Sigmoid colon (tissue), 6 donors: ENCODE measurements at regions not wholly inside any gene's neighbourhood (a gene's known extent, or its start where the extent isn't known, plus 50 kb on each side); places are given as distances from the start of the nearest gene placed in this dataset.

Experiments
- DNase-seq: peaks from one replicate; pipeline ENCODE4 v3.0.0-alpha.2; 2019
- H3K27ac ChIP-seq, 4 donors: fragments of 200-600 bp; sonication (generic); one replicate each; pipeline ENCODE4 v1.5.1; 2016 to 2019; ENCODE audit warnings: mild to moderate bottlenecking in 1 of 4
- H3K27me3 ChIP-seq, 3 donors: fragments of 200-600 bp; sonication (generic); one replicate each; pipeline ENCODE4 v1.5.1; 2019; ENCODE audit warnings: mild to moderate bottlenecking in 1 of 3
- H3K36me3 ChIP-seq, 4 donors: fragments of 200-600 bp; sonication (generic); one replicate each; pipeline ENCODE4 v1.5.1; 2016 to 2019
- H3K4me1 ChIP-seq, 4 donors: fragments of 200-600 bp; sonication (generic); one replicate each; pipeline ENCODE4 v1.5.1; 2017 to 2019
- H3K4me3 ChIP-seq, 4 donors: fragments of 200-600 bp; sonication (generic); one replicate each; pipeline ENCODE4 v1.5.1; 2017 to 2019; ENCODE audit warnings: mild to moderate bottlenecking in 2 of 4, moderate library complexity in 1 of 4
- H3K9me3 ChIP-seq, 4 donors: fragments of 200-600 bp in 3 of 4; sonication (generic) in 3 of 4; one replicate each; pipeline versions ENCODE4 v1.5.1 to v1.6.1; 2013 to 2019
- CTCF ChIP-seq, 4 experiments: fragments of 450-650 bp in 3 of 4; fragments of 200-600 bp in 1 of 4; IDR thresholded peaks; one replicate each; pipeline ENCODE4 v1.5.1; 2016 to 2019; ENCODE audit warnings: antibody characterized with exemption in 4 of 4, mild to moderate bottlenecking in 3 of 4, moderate library complexity in 2 of 4
- EP300 ChIP-seq, 4 donors: sonication (generic); formaldehyde crosslinking; IDR thresholded peaks; one replicate each; pipeline ENCODE4 v1.6.1; 2017; ENCODE audit warnings: antibody characterized with exemption in 4 of 4
- POLR2A ChIP-seq, 2 donors: fragments of 450-650 bp; IDR thresholded peaks; one replicate each; pipeline ENCODE4 v1.6.1; 2016; ENCODE audit warnings: antibody characterized with exemption in 2 of 2, mild to moderate bottlenecking in 2 of 2, moderate library complexity in 2 of 2
- POLR2AphosphoS5 ChIP-seq, 4 donors: sonication (generic); formaldehyde crosslinking; IDR thresholded peaks; one replicate each; pipeline ENCODE4 v1.6.1; 2017; ENCODE audit warnings: antibody characterized with exemption in 4 of 4
- WGBS, 2 donors: extraction: QIAGEN DNeasy Blood & Tissue Kit; methylation state at CpG; one replicate each; pipeline ENCODE4 v1.1.7; 2013; 5-methylcytosine and 5-hydroxymethylcytosine counted together
- intact Hi-C: fragments of 100-400 bp; cut with DNase I; formaldehyde crosslinking; loops from one replicate; pipeline ENCODE4 v1.15.1; 2023
- donor health status: healthy with polysubstance abuse.
- donor health status: healthy.

- H3K4me3 ChIP-seq: no peak overlapping the region
- no peak for DNase-seq
- H3K9me3 ChIP-seq: no peaks in the 10 kb centered on the region
- no peaks in the 10 kb centered on the region for H3K27me3 ChIP-seq
- intact Hi-C loops: no loop called here
- TF ChIP-seq POLR2AphosphoS5 (IDR thresholded peaks at IDR 0.05): no peak
- TF ChIP-seq EP300 (IDR thresholded peaks at IDR 0.05): no peak
- TF ChIP-seq CTCF (IDR thresholded peaks at IDR 0.05): no peak
- no peaks in the 10 kb centered on the region for H3K36me3 ChIP-seq
- no peak overlapping the region for H3K27ac ChIP-seq
- H3K4me1 ChIP-seq: peaks cover 0 to 2% (median 0%) of the 10 kb centered on the region in 4 donors
Measured at GRCh38 chr10:125396676-125397075, 236.3 kb upstream of the CTBP2 start.

GRCh38 chr10:125392609-125393008 lies 232.2 kb upstream of the CTBP2 start:
- Histone ChIP-seq H3K4me3 (no peak overlapping the region), H3K27ac (no peak overlapping the region), H3K27me3 (no peaks in the 10 kb centered on the region), H3K36me3 (no peaks in the 10 kb centered on the region), H3K4me1 (peaks cover 0 to 2% (median 0%) of the 10 kb centered on the region in 4 donors), H3K9me3 (peaks cover 0 to 10% (median 4%) of the 10 kb centered on the region in 4 donors)
- TF ChIP-seq POLR2A (IDR thresholded peaks at IDR 0.05) (no peak), POLR2AphosphoS5 (IDR thresholded peaks at IDR 0.05) (no peak), EP300 (IDR thresholded peaks at IDR 0.05) (no peak), CTCF (IDR thresholded peaks at IDR 0.05) (no peak)
- DNase-seq: no peak
- 83 to 87% methylated on average over 3 of the region's 3 CpGs for WGBS, 2 donors
- intact Hi-C loops: no loop called here

- no peaks in the 10 kb centered on the region for H3K27me3 ChIP-seq
- no peak overlapping the region for H3K27ac ChIP-seq
- no peaks in the 10 kb centered on the region for H3K36me3 ChIP-seq
- intact Hi-C loops: no loop called here
- WGBS, 2 donors: 84 to 85% methylated on average over 3 of the region's 3 CpGs
- DNase-seq: no peak
- TF ChIP-seq EP300 (IDR thresholded peaks at IDR 0.05) (no peak), CTCF (IDR thresholded peaks at IDR 0.05) (no peak), POLR2AphosphoS5 (IDR thresholded peaks at IDR 0.05) (no peak), POLR2A (IDR thresholded peaks at IDR 0.05) (no peak)
- no peak overlapping the region for H3K4me3 ChIP-seq
- peaks cover 0 to 10% (median 4%) of the 10 kb centered on the region in 4 donors for H3K9me3 ChIP-seq
- peaks cover 0 to 2% (median 0%) of the 10 kb centered on the region in 4 donors for H3K4me1 ChIP-seq
Measured at GRCh38 chr10:125392154-125392553, 231.8 kb upstream of the CTBP2 start.

GRCh38 chr10:125389648-125390047 lies 229.3 kb upstream of the CTBP2 start:
- H3K4me3 ChIP-seq: no peak overlapping the region
- H3K27ac ChIP-seq: no peak overlapping the region
- no peaks in the 10 kb centered on the region for H3K36me3 ChIP-seq
- 77 to 83% methylated on average over 1 of the region's 1 CpG for WGBS, 2 donors
- TF ChIP-seq EP300 (IDR thresholded peaks at IDR 0.05): no peak
- no peak for TF ChIP-seq CTCF (IDR thresholded peaks at IDR 0.05)
- TF ChIP-seq POLR2AphosphoS5 (IDR thresholded peaks at IDR 0.05): no peak
- TF ChIP-seq POLR2A (IDR thresholded peaks at IDR 0.05): no peak
- H3K27me3 ChIP-seq: no peaks in the 10 kb centered on the region
- no peak for DNase-seq
- intact Hi-C loops: no loop called here
- no peaks in the 10 kb centered on the region for H3K4me1 ChIP-seq
- H3K9me3 ChIP-seq: peaks cover 0 to 10% (median 4%) of the 10 kb centered on the region in 4 donors

- Histone ChIP-seq H3K36me3 (no peaks in the 10 kb centered on the region), H3K4me3 (no peak overlapping the region), H3K27me3 (no peaks in the 10 kb centered on the region), H3K9me3 (peaks cover 0 to 12% (median 2%) of the 10 kb centered on the region in 4 donors), H3K4me1 (no peaks in the 10 kb centered on the region), H3K27ac (no peak overlapping the region)
- no peak for TF ChIP-seq EP300 (IDR thresholded peaks at IDR 0.05)
- no peak for TF ChIP-seq POLR2AphosphoS5 (IDR thresholded peaks at IDR 0.05)
- no peak for TF ChIP-seq POLR2A (IDR thresholded peaks at IDR 0.05)
- TF ChIP-seq CTCF (IDR thresholded peaks at IDR 0.05): no peak
- intact Hi-C loops: no loop called here
- no peak for DNase-seq
- 72 to 74% methylated on average over 4 of the region's 4 CpGs for WGBS, 2 donors
Measured at GRCh38 chr10:125379592-125379991, 219.2 kb upstream of the CTBP2 start.
